Body of pancreas (tissue), 4 donors: ENCODE measurements at regions not wholly inside any gene's neighbourhood (a gene's known extent, or its start where the extent isn't known, plus 50 kb on each side); places are given as distances from the start of the nearest gene placed in this dataset.

ENCODE experiments used
- ATAC-seq: fragments of 150-250 bp; one replicate; pipeline ENCODE4 v1.9.1; 2016
- DNase-seq, 4 donors: peaks; one replicate each; pipeline ENCODE4 v3.0.0-alpha.2; 2019
- H3K27ac ChIP-seq, 4 donors: fragments of 200-600 bp; sonication (generic); 1 replicate in 3 of 4; 2 replicates in 1 of 4; pipeline versions ENCODE4 v1.5.1 to v1.6.1; 2016 to 2019; ENCODE audit warnings: mild to moderate bottlenecking in 1 of 4, mixed read lengths in 1 of 4, moderate library complexity in 1 of 4
- H3K27me3 ChIP-seq, 2 donors: fragments of 200-600 bp; sonication (generic); one replicate each; pipeline ENCODE4 v1.6.0; 2016; ENCODE audit warnings: mild to moderate bottlenecking in 1 of 2
- H3K36me3 ChIP-seq, 2 donors: fragments of 200-600 bp; sonication (generic); replicated peaks in 1 of 2; 2 replicates each; pipeline ENCODE4 v1.5.1; 2016; ENCODE audit warnings: low read depth in 2 of 2; ENCODE audit not compliant: insufficient read depth in 1 of 2
- H3K4me1 ChIP-seq: fragments of 200-600 bp; sonication (generic); one replicate; pipeline ENCODE4 v1.6.0; 2016
- H3K4me3 ChIP-seq, 2 donors: fragments of 200-600 bp; sonication (generic); 1 replicate in 1 of 2; 2 replicates in 1 of 2; pipeline ENCODE4 v1.5.1; 2016 to 2019
- H3K9me3 ChIP-seq, 3 donors: fragments of 200-600 bp; sonication (generic); 1 replicate in 2 of 3; 2 replicates in 1 of 3; pipeline ENCODE4 v1.5.1; 2016
- POLR2A ChIP-seq, 3 donors: fragments of 450-650 bp; IDR thresholded peaks; one replicate each; pipeline ENCODE4 v1.6.1; 2016; ENCODE audit warnings: antibody characterized with exemption in 3 of 3, mild to moderate bottlenecking in 2 of 3
- WGBS, 2 donors: methylation state at CpG; one replicate each; pipeline ENCODE4 v1.1.5; 2017; 5-methylcytosine and 5-hydroxymethylcytosine counted together
- intact Hi-C: fragments of 100-400 bp; cut with DNase I; formaldehyde crosslinking; loops from one replicate; pipeline ENCODE4 v1.15.1; 2023
- TF ChIP-seq, protein P1 (sequence below), 7 experiments: fragments of 450-650 bp in 4 of 7; fragments of 200-600 bp in 3 of 7; sonication (generic) in 3 of 7; IDR thresholded peaks; one replicate each; pipeline ENCODE4 v1.5.1; 2016 to 2019; ENCODE audit warnings: antibody characterized with exemption in 7 of 7

DNA sequence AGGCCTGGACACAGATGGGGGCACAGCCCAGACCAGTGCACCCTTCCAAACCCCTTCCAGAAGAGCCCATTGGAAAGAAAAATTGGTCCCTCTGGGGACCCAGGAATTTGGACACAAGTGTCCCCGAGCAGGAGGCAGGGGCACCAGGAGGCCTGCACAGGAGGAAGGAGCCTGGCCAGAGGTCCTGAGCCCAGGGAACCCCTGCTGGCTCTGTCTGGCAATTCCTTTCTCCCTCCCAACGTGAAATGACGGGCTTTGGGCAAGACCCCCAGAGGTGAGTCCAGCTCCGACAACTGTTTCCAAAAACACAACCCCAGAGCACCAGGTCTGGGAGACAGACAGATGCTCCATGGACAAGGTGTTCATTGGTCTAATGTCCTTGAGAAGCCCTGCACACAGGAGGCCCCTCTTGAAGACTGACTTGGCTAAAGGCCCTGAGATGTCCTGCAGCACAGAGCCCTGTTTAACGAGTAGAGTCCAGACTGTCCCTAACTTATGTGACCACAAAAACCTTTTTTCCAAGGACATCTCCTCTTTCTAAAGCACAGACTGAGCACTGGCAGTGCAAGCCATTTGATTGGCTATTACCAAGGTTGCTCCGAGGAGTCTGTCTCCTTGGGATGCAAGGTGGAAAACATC, 150.7 kb downstream of the OAT start:
- intact Hi-C loops: no loop called here
- Histone ChIP-seq H3K27ac (no peak overlapping the region), H3K4me3 (no peak overlapping the region), H3K36me3 (no peaks in the 10 kb centered on the region), H3K27me3 (no peaks in the 10 kb centered on the region), H3K4me1 (no peaks in the 10 kb centered on the region), H3K9me3 (peaks cover 0 to 14% (median 0%) of the 10 kb centered on the region in 3 donors)
- WGBS, 2 donors: 64 to 75% methylated on average over 5 to 6 of the region's 6 CpGs
- no peak for ATAC-seq
- no peak for DNase-seq
- TF ChIP-seq POLR2A (IDR thresholded peaks at IDR 0.05): no peak
- TF ChIP-seq, protein P1, sequence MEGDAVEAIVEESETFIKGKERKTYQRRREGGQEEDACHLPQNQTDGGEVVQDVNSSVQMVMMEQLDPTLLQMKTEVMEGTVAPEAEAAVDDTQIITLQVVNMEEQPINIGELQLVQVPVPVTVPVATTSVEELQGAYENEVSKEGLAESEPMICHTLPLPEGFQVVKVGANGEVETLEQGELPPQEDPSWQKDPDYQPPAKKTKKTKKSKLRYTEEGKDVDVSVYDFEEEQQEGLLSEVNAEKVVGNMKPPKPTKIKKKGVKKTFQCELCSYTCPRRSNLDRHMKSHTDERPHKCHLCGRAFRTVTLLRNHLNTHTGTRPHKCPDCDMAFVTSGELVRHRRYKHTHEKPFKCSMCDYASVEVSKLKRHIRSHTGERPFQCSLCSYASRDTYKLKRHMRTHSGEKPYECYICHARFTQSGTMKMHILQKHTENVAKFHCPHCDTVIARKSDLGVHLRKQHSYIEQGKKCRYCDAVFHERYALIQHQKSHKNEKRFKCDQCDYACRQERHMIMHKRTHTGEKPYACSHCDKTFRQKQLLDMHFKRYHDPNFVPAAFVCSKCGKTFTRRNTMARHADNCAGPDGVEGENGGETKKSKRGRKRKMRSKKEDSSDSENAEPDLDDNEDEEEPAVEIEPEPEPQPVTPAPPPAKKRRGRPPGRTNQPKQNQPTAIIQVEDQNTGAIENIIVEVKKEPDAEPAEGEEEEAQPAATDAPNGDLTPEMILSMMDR (IDR thresholded peaks at IDR 0.05): no peak

DNA sequence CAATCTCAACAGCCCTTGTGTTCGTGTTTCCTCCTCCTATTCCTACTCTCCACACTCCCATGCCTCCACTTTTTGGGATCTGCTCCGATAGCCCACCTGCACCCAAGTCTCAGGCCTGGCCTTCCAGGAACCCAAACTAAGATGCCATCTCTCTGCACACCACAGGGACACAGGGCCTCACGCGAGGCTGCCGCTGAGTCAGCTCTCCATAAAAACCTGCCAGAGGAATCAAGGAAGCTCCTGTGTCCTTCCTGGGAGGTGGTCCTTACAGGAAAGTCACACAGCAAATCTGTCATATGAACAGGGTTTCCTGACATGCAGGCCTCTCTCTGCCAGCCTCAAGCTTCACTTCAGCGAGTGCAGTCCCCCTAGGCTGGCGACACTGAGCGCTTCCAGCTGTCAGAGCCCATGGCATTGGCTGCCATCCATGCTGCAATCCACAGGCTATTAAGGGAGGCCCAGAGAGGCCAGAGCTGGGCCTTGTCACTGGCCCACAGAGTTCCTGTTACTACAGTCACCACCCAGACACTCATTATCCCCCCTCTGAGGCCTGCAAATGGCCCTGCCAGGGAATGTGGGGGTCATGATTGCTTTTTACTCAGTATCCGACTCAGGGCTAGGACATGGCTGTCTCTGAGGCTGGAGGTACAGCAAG, 151.4 kb downstream of the OAT start:
- WGBS, 2 donors: 88 to 91% methylated on average over 6 to 9 of the region's 9 CpGs
- Histone ChIP-seq H3K27me3 (no peaks in the 10 kb centered on the region), H3K9me3 (peaks cover 0 to 8% (median 0%) of the 10 kb centered on the region in 3 donors), H3K27ac (no peak overlapping the region), H3K4me3 (no peak overlapping the region), H3K4me1 (no peaks in the 10 kb centered on the region), H3K36me3 (no peaks in the 10 kb centered on the region)
- intact Hi-C loops: no loop called here
- DNase-seq: no peak
- TF ChIP-seq, protein P1 (IDR thresholded peaks at IDR 0.05): no peak
- no peak for TF ChIP-seq POLR2A (IDR thresholded peaks at IDR 0.05)
- ATAC-seq: no peak

DNA sequence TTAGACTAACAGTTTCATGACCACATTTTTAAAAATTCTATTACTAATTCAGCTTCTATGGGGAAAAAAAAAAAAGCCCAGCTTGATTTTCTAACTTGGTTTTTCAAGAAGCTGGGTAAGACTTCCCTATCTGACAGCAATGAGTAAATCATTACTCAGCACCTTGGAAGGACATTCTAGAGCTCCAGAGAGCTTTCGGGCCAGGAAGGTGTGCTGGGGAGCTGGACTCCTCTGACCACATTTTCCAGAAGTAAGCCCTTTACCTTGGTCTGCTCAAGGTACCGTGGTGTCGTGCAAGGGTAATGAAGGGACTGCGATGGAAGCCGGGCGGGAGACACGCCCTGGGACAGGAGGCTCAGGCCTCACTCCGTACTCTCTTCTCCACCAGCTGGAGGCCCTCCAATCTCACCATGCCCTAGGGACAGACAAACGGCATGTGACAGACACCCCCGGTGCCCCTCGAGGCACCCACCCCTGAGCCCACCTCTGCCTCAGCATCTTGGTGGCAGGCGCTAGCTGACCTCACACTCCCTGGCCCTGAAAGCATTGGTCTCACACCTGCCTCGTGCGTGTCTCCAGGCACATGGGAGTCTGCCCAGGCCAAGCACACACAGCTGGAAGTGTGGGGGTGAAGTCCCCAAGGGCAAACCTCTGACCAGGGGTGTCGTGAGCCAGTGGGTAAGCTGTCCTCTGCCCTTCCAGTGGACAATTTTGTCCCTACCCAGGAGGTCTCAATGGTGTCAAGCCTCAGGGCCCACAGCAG, 152.1 kb downstream of the OAT start:
- no peak for DNase-seq
- Histone ChIP-seq H3K4me1 (no peaks in the 10 kb centered on the region), H3K27ac (no peak overlapping the region), H3K9me3 (peaks cover 0 to under 1% (median 0%) of the 10 kb centered on the region in 3 donors), H3K27me3 (no peaks in the 10 kb centered on the region), H3K4me3 (no peak overlapping the region), H3K36me3 (no peaks in the 10 kb centered on the region)
- intact Hi-C loops: no loop called here
- TF ChIP-seq, protein P1 (IDR thresholded peaks at IDR 0.05): no peak
- no peak for TF ChIP-seq POLR2A (IDR thresholded peaks at IDR 0.05)
- no peak for ATAC-seq
- 81 to 86% methylated on average over 9 to 15 of the region's 15 CpGs for WGBS, 2 donors

DNA sequence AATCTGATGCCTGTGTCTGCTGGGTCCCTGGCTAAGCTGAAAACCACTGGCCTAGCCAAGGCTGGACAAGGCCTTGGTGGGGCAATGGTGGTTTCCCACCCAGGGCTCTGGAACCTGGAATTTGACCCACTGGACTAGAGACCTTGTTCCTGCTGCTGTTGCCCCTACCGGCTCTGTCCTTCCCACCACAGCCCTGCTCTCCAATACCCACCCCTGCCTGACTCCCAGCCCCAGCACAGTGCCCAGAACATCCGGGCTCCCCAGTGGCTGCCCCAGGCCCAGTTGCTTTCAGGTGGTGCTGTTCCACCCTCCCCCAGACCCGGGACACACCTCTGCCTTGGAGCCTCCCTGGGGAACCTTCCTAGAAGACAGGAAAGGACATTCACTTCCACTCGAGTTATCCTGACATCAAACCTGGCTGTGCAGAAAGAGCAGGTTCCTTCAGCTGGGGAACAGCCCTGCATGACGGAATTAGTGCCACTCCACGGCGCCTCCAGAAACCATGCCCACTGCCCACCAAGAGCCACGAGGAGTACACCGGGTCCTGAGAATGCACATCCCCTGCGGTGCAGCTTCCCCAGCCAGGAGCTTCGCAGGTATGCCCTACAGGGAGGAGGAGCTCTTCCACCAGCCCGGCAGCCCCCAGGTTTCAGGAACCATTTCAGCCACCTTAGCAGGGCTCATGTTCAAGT, 152.8 kb downstream of the OAT start:
- DNase-seq: no peak
- WGBS, 2 donors: 70 to 73% methylated on average over 10 to 12 of the region's 12 CpGs

More for the DNA sequence above, 152.8 kb downstream of the OAT start:
- TF ChIP-seq, protein P1 (IDR thresholded peaks at IDR 0.05): no peak
- no peak for TF ChIP-seq POLR2A (IDR thresholded peaks at IDR 0.05)
- no peak for ATAC-seq
- Histone ChIP-seq H3K9me3 (no peaks in the 10 kb centered on the region), H3K4me3 (no peak overlapping the region), H3K27ac (no peak overlapping the region), H3K4me1 (no peaks in the 10 kb centered on the region), H3K27me3 (no peaks in the 10 kb centered on the region), H3K36me3 (no peaks in the 10 kb centered on the region)
- intact Hi-C loops: no loop called here
